HepG2 (cell line): ENCODE measurements at regions not wholly inside any gene's neighbourhood (a gene's known extent, or its start where the extent isn't known, plus 50 kb on each side); places are given as distances from the start of the nearest gene placed in this dataset.

ENCODE experiments used
- ATF1 ChIP-seq: IDR thresholded peaks from 2 replicates; pipeline ENCODE4 v1.6.1; 2016; ENCODE audit warnings: mild to moderate bottlenecking, control low read depth
- CAMTA2 ChIP-seq: sonication (generic); formaldehyde crosslinking; IDR thresholded peaks from 2 replicates; pipeline ENCODE4 v1.4.0; 2020; ENCODE audit warnings: mild to moderate bottlenecking, missing genetic modification reagents, borderline replicate concordance
- CTCF ChIP-seq: sonication (generic); formaldehyde crosslinking; IDR thresholded peaks from 2 replicates; pipeline ENCODE4 v1.5.0; 2020; ENCODE audit warnings: mild to moderate bottlenecking, missing genetic modification reagents, moderate library complexity
- JUND ChIP-seq: sonication (generic); formaldehyde crosslinking; IDR thresholded peaks from 2 replicates; pipeline ENCODE4 v1.8.0; 2022; ENCODE audit warnings: mild to moderate bottlenecking, missing genetic modification reagents
- MAFF ChIP-seq: IDR thresholded peaks from 2 replicates; pipeline ENCODE4 v1.6.1; 2011; ENCODE audit warnings: low read depth, low read length, improper control_type of control experiment
- MAX ChIP-seq: IDR thresholded peaks from 2 replicates; pipeline ENCODE4 v1.6.1; 2012; ENCODE audit warnings: inconsistent platforms
- PBX3 ChIP-seq: sonication (generic); formaldehyde crosslinking; IDR thresholded peaks from 2 replicates; pipeline ENCODE4 v1.8.1; 2023; ENCODE audit warnings: missing genetic modification reagents, inconsistent platforms, borderline replicate concordance
- SUZ12 ChIP-seq: fragments of 150-350 bp; IDR thresholded peaks from 2 replicates; pipeline ENCODE4 v1.6.1; 2014; ENCODE audit warnings: low read depth, low read length
- TOPORS ChIP-seq: sonication (generic); formaldehyde crosslinking; IDR thresholded peaks from 2 replicates; pipeline ENCODE4 v1.8.0; 2023; ENCODE audit warnings: mild to moderate bottlenecking, missing genetic modification reagents
- ZNF501 ChIP-seq: sonication (generic); formaldehyde crosslinking; IDR thresholded peaks from 2 replicates; pipeline ENCODE4 v1.5.1; 2020; ENCODE audit warnings: mild to moderate bottlenecking, moderate library complexity, missing genetic modification reagents
- ZNF530 ChIP-seq: sonication (generic); formaldehyde crosslinking; IDR thresholded peaks from 2 replicates; pipeline ENCODE4 v1.5.0; 2020; ENCODE audit warnings: low read depth, mild to moderate bottlenecking, missing genetic modification reagents

- TF ChIP-seq TOPORS (CRISPR knock-in tag): no peak
- TF ChIP-seq CTCF (CRISPR knock-in tag): no peak
- TF ChIP-seq ATF1: no peak
- no peak for TF ChIP-seq ZNF530 (CRISPR knock-in tag)
- TF ChIP-seq MAX: no peak
- no peak for TF ChIP-seq JUND (CRISPR knock-in tag)
- no peak for TF ChIP-seq PBX3
- TF ChIP-seq MAFF: peak; percentile 87
- TF ChIP-seq SUZ12: no peak
- no peak for TF ChIP-seq ZNF501 (CRISPR knock-in tag)
- TF ChIP-seq CAMTA2 (CRISPR knock-in tag): no peak
Observed at GRCh38 chr5:52173133-52173532, 614.6 kb upstream of the ITGA1 start.
